GM13976 (cell line): ENCODE measurements at regions not wholly inside any gene's neighbourhood (a gene's known extent, or its start where the extent isn't known, plus 50 kb on each side); places are given as distances from the start of the nearest gene placed in this dataset.

Experiments
- DNase-seq: peaks from one replicate; pipeline ENCODE4 v3.0.0; 2012; ENCODE audit warnings: low spot score
- CTCF ChIP-seq: IDR thresholded peaks from 2 replicates; pipeline ENCODE4 v1.5.1; 2012; ENCODE audit warnings: borderline replicate concordance, mild to moderate bottlenecking; ENCODE audit not compliant: insufficient read depth; ENCODE audit errors: extremely low read depth, missing control alignments, control extremely low read depth
- in situ Hi-C: fragments of 300-500 bp; cut with MboI; formaldehyde crosslinking; loops from one replicate; pipeline ENCODE4 v1.12.0; 2022; ENCODE audit warnings: low sequenced_read_pairs, mixed read lengths, inconsistent platforms; ENCODE audit not compliant: unreplicated experiment

- DNase-seq, result no peak
- in situ Hi-C loops, result no loop called here
- TF ChIP-seq CTCF, result no peak
These were observed 158.6 kb upstream of the NUDT12 start for GRCh38 chr5:103721183-103721582.

GRCh38 chr5:103718108-103718507, 155.5 kb upstream of the NUDT12 start:
- TF ChIP-seq CTCF, result no peak
- in situ Hi-C loops, result no loop called here
- DNase-seq, result no peak

GRCh38 chr5:103708601-103709000, 146.0 kb upstream of the NUDT12 start:
- in situ Hi-C loops, result no loop called here
- no peak for DNase-seq
- no peak for TF ChIP-seq CTCF

GRCh38 chr5:103706939-103707682, 144.5 kb upstream of the NUDT12 start:
- in situ Hi-C loops, result no loop called here
- DNase-seq, result no peak
- no peak for TF ChIP-seq CTCF

GRCh38 chr5:103703617-103704016, 141.0 kb upstream of the NUDT12 start:
- no peak for DNase-seq
- in situ Hi-C loops, result no loop called here
- TF ChIP-seq CTCF, result no peak

GRCh38 chr5:103693517-103693916, 130.9 kb upstream of the NUDT12 start:
- TF ChIP-seq CTCF, result no peak
- no peak for DNase-seq
- in situ Hi-C loops, result no loop called here

GRCh38 chr5:103690676-103691075, 128.1 kb upstream of the NUDT12 start:
- in situ Hi-C loops, result no loop called here
- DNase-seq, result no peak
- TF ChIP-seq CTCF, result no peak
